ENCODE measurements at regions not wholly inside any gene's neighbourhood (a gene's known extent, or its start where the extent isn't known, plus 50 kb on each side); places are given as distances from the start of the nearest gene placed in this dataset.

DNA sequence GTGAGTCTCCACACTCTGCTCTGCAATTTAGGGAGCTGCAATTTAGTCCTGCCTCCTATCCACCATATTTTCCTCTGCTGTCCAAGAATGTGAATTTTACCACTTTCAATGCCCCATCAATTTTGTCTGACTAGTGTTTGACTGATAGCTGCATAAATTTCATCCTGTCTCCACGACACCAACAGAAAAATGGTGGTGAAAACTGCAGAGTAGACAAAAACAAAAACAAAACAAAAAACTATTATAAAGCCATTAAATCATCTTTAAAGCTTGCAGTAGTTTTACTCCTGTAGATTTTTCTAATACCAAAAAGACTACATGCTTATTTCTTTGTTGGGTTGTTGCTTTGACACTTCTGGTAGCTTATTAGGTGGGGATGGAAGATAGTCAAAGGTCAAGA, 322.0 kb downstream of the PAX1 start (continued):
- TF ChIP-seq, protein P1, sequence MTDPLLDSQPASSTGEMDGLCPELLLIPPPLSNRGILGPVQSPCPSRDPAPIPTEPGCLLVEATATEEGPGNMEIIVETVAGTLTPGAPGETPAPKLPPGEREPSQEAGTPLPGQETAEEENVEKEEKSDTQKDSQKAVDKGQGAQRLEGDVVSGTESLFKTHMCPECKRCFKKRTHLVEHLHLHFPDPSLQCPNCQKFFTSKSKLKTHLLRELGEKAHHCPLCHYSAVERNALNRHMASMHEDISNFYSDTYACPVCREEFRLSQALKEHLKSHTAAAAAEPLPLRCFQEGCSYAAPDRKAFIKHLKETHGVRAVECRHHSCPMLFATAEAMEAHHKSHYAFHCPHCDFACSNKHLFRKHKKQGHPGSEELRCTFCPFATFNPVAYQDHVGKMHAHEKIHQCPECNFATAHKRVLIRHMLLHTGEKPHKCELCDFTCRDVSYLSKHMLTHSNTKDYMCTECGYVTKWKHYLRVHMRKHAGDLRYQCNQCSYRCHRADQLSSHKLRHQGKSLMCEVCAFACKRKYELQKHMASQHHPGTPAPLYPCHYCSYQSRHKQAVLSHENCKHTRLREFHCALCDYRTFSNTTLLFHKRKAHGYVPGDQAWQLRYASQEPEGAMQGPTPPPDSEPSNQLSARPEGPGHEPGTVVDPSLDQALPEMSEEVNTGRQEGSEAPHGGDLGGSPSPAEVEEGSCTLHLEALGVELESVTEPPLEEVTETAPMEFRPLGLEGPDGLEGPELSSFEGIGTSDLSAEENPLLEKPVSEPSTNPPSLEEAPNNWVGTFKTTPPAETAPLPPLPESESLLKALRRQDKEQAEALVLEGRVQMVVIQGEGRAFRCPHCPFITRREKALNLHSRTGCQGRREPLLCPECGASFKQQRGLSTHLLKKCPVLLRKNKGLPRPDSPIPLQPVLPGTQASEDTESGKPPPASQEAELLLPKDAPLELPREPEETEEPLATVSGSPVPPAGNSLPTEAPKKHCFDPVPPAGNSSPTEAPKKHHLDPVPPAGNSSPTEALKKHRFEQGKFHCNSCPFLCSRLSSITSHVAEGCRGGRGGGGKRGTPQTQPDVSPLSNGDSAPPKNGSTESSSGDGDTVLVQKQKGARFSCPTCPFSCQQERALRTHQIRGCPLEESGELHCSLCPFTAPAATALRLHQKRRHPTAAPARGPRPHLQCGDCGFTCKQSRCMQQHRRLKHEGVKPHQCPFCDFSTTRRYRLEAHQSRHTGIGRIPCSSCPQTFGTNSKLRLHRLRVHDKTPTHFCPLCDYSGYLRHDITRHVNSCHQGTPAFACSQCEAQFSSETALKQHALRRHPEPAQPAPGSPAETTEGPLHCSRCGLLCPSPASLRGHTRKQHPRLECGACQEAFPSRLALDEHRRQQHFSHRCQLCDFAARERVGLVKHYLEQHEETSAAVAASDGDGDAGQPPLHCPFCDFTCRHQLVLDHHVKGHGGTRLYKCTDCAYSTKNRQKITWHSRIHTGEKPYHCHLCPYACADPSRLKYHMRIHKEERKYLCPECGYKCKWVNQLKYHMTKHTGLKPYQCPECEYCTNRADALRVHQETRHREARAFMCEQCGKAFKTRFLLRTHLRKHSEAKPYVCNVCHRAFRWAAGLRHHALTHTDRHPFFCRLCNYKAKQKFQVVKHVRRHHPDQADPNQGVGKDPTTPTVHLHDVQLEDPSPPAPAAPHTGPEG (CRISPR knock-in tag; IDR thresholded peaks at IDR 0.05) = no peak

DNA sequence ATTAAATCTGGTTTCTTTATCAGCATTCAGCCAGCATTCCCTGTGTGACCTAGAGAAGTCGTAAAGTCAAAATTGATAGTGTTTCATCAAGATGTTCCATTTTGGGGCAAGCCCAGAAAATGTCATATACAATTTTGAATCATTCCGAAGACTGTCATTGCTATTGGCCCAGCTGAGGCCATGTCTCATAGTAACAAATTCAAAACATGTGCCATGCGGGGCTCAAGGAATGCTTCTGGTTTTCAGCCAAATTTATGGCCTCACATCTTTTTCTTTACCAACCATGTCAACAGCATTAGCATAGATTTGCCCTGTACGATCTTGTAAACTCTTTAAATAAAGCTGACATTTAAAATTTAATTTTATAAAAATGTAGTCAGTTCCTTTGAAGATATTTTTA, 314.7 kb downstream of the PAX1 start:
- H3K4me3 ChIP-seq (replicated peaks in 1 of 3; ENCODE audit: insufficient read depth in 1 of 3, low read depth in 2 of 3, low read length in 3 of 3) = no peak overlapping the region
- POLR2A ChIA-PET = no interaction called here
- in situ Hi-C loops (cut with HindIII; ENCODE audit: extremely low pct_ligation_motif_present, low pct_unique_long_range_greater_than_20kb) (no loop called here), intact Hi-C loops (cut with micrococcal nuclease; ENCODE audit: unreplicated experiment) (no loop called here)
- H3K4me1 ChIP-seq (ENCODE audit: insufficient read depth, low read length) = no peaks in the 10 kb centered on the region
- no peaks in the 10 kb centered on the region for H3K36me3 ChIP-seq (replicated peaks in 1 of 2; ENCODE audit: control insufficient read depth in 1 of 2, insufficient read depth in 2 of 2, low read length in 2 of 2)
- no peaks in the 10 kb centered on the region for H3K79me2 ChIP-seq (ENCODE audit: insufficient read depth, low read length)
- FAIRE-seq (no peak), ATAC-seq (no peak), DNase-seq (ENCODE audit: low spot score) (no peak)
- 19% methylated on average over 4 of the region's 4 CpGs for WGBS (ENCODE audit: low lambda C conversion rate)
- H3K27ac ChIP-seq (ENCODE audit: extremely low read length, insufficient read depth, low read length) = no peak overlapping the region
- no peaks in the 10 kb centered on the region for H3K9me3 ChIP-seq (ENCODE audit: low read length)
- H3K9ac ChIP-seq (ENCODE audit: insufficient read depth, low read depth, low read length) = no peak overlapping the region
- no peak overlapping the region for H3K4me2 ChIP-seq (ENCODE audit: low read depth, low read length)
- no TSS peak for BruUV-seq (replicated peaks)
- CTCF ChIA-PET (ENCODE audit: low intra/inter-chr PET ratio, low total read pairs) = no interaction called here
- no peaks in the 10 kb centered on the region for H4K20me1 ChIP-seq (ENCODE audit: insufficient read depth, low read length)
- TF ChIP-seq ZNF562 (CRISPR knock-in tag; IDR thresholded peaks at IDR 0.05; ENCODE audit: borderline replicate concordance) (no peak), ZMYM3 (CRISPR knock-in tag; IDR thresholded peaks at IDR 0.05) (no peak), FOXA3 (CRISPR knock-in tag; IDR thresholded peaks at IDR 0.05) (no peak), PHB2 (IDR thresholded peaks at IDR 0.05; ENCODE audit: partially characterized antibody) (no peak), ZBTB3 (CRISPR knock-in tag; IDR thresholded peaks at IDR 0.05; ENCODE audit: borderline replicate concordance, low read depth) (no peak), ESRRA (CRISPR knock-in tag; IDR thresholded peaks at IDR 0.05; ENCODE audit: low read depth) (no peak), MEIS2 (CRISPR knock-in tag; IDR thresholded peaks at IDR 0.05) (no peak), REL (CRISPR knock-in tag; conservative IDR thresholded peaks at IDR 0.05) (no peak), PHF21A (CRISPR knock-in tag; IDR thresholded peaks at IDR 0.05) (no peak)
- TF ChIP-seq, protein P2, sequence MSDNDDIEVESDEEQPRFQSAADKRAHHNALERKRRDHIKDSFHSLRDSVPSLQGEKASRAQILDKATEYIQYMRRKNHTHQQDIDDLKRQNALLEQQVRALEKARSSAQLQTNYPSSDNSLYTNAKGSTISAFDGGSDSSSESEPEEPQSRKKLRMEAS (IDR thresholded peaks at IDR 0.05) = no peak
- TF ChIP-seq, protein P3, sequence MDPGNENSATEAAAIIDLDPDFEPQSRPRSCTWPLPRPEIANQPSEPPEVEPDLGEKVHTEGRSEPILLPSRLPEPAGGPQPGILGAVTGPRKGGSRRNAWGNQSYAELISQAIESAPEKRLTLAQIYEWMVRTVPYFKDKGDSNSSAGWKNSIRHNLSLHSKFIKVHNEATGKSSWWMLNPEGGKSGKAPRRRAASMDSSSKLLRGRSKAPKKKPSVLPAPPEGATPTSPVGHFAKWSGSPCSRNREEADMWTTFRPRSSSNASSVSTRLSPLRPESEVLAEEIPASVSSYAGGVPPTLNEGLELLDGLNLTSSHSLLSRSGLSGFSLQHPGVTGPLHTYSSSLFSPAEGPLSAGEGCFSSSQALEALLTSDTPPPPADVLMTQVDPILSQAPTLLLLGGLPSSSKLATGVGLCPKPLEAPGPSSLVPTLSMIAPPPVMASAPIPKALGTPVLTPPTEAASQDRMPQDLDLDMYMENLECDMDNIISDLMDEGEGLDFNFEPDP (CRISPR knock-in tag; conservative IDR thresholded peaks at IDR 0.05) = no peak
- no peak overlapping the region for H2AFZ ChIP-seq (ENCODE audit: low read length)
- H3K27me3 ChIP-seq (ENCODE audit: control insufficient read depth in 1 of 2, insufficient read depth in 2 of 2, low read length in 2 of 2) = no peaks in the 10 kb centered on the region

Measured in HepG2 (cell line).